D721Med (cell line): ENCODE measurements at regions not wholly inside any gene's neighbourhood (a gene's known extent, or its start where the extent isn't known, plus 50 kb on each side); places are given as distances from the start of the nearest gene placed in this dataset.
"Not testable (repeated sequence)": the region's sequence is repeated elsewhere in the genome, so short reads cannot be mapped to it uniquely, and the experiment has no call there.

Experiments used
- DNase-seq: peaks from one replicate; pipeline ENCODE4 v3.0.0; 2011; ENCODE audit warnings: low spot score; ENCODE audit not compliant: insufficient read length
- FAIRE-seq: peaks from 2 replicates; lab custom pipeline; 2011; peaks lifted over from hg19 to GRCh38; lab: Jason Lieb, UNC
- TF ChIP-seq, protein P1 (sequence below): IDR thresholded peaks from 2 replicates; pipeline ENCODE4 v1.5.1; 2012; ENCODE audit warnings: mild to moderate bottlenecking, control low read depth; ENCODE audit not compliant: insufficient read depth; ENCODE audit errors: missing control alignments

- FAIRE-seq, result no peak
- TF ChIP-seq, protein P1, sequence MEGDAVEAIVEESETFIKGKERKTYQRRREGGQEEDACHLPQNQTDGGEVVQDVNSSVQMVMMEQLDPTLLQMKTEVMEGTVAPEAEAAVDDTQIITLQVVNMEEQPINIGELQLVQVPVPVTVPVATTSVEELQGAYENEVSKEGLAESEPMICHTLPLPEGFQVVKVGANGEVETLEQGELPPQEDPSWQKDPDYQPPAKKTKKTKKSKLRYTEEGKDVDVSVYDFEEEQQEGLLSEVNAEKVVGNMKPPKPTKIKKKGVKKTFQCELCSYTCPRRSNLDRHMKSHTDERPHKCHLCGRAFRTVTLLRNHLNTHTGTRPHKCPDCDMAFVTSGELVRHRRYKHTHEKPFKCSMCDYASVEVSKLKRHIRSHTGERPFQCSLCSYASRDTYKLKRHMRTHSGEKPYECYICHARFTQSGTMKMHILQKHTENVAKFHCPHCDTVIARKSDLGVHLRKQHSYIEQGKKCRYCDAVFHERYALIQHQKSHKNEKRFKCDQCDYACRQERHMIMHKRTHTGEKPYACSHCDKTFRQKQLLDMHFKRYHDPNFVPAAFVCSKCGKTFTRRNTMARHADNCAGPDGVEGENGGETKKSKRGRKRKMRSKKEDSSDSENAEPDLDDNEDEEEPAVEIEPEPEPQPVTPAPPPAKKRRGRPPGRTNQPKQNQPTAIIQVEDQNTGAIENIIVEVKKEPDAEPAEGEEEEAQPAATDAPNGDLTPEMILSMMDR, result no peak
- no peak for DNase-seq
Observed at GRCh38 chr3:18562364-18563154, 137.4 kb upstream of the SATB1 start.

DNA sequence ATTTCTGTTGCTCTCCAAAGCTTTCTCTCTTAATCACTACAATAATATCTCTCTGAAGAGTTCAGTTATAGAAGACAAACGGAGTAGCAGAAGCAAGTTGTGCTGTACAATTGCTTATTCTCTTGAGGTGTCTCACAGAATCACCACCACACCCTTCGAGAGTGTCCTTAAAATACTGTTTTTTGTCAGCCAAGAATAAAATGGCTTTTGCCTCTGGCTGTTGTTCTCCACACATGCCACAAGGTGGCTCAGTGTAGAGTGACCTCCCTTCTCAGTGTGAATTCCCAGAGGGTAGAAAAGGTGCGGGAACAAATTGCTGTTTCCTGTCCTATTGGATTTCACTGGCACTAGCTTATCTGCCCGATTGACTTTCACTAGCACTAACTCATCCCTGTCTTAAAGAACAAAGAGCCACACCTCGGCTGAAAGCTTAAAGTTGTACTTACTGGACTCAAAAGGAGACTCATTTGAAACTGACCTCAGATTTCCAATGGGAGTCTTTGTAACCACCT, 134.2 kb upstream of the SATB1 start:
- DNase-seq, result no peak
- FAIRE-seq, result no peak
- TF ChIP-seq, protein P1, result peak; percentile 73

GRCh38 chr3:18558507-18558906, 133.4 kb upstream of the SATB1 start:
- FAIRE-seq, result no peak
- TF ChIP-seq, protein P1, result no peak
- no peak for DNase-seq

- TF ChIP-seq, protein P1, result no peak
- DNase-seq (no peak), FAIRE-seq (no peak)
Observed at GRCh38 chr3:18557216-18557615, 132.1 kb upstream of the SATB1 start.

- FAIRE-seq (no peak), DNase-seq (no peak)
Observed at GRCh38 chr3:18556503-18557135, 131.5 kb upstream of the SATB1 start.

GRCh38 chr3:18556001-18556408, 130.9 kb upstream of the SATB1 start:
- FAIRE-seq (no peak), DNase-seq (no peak)
- TF ChIP-seq, protein P1, result no peak

More at GRCh38 chr3:18556503-18557135, 131.5 kb upstream of the SATB1 start:
- TF ChIP-seq, protein P1, result no peak

DNA sequence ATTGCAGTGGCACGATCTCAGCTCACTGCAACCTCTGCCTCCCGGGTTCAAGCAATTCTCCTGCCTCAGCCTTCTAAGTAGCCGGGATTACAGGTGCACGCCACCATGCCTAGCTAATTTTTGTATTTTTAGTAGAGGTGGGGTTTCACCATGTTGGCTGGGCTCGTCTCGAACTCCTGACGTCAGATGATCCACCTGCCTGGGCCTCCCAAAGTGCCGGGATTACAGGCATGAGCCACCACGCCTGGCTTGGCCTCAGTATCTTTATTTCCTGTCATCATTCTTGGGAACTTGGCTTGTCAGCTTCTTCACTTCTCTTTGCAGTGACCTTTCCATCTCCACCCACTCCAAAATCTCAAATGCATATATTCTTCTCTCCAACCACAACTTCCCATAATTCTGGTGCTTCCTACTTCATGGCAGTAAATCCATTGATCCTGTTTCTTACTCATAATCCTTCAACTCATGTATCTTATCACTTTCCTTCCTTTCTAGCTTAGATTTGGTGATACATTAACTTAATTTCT, 127.5 kb upstream of the SATB1 start:
- not testable (repeated sequence) for DNase-seq, FAIRE-seq
